ENCODE measurements at regions not wholly inside any gene's neighbourhood (a gene's known extent, or its start where the extent isn't known, plus 50 kb on each side); places are given as distances from the start of the nearest gene placed in this dataset.
"Not testable (repeated sequence)": the region's sequence is repeated elsewhere in the genome, so short reads cannot be mapped to it uniquely, and the experiment has no call there.

DNA sequence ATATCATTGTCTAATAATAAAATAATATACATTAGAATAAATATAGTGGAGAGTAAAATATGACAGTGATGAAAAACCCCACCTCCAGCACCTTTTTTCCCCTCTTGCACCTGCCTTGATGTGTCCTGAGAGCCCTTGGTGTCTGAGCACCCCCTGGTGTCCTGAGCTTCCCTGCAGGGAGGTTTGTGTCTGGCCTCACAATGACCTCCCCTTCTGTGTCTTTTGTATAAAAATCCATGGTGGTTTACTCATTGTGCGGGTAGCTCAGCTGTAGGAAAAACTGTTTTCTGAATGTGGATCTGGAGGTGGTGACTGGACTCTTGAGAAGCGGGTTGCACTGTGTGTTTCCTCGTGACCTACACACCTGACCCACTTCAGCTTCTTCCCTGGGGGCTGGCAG, 636.9 kb downstream of the TMEM121 start:
- H3K9me3 Mint-ChIP-seq (ENCODE audit: unreplicated experiment): no peaks in the 10 kb centered on the region
- ChIA-PET CTCF (no interaction called here), POLR2A (no interaction called here)
- no peaks in the 10 kb centered on the region for H3K36me3 ChIP-seq (ENCODE audit: control insufficient read depth, insufficient read depth, low read length)
- H3K9me3 ChIP-seq: no peaks in the 10 kb centered on the region
- H3K4me1 Mint-ChIP-seq (ENCODE audit: low read depth, unreplicated experiment): no peaks in the 10 kb centered on the region
- peaks cover 6% of the 10 kb centered on the region for H3K36me3 Mint-ChIP-seq (ENCODE audit: insufficient read depth, unreplicated experiment)
- no peaks in the 10 kb centered on the region for H3K27me3 Mint-ChIP-seq (ENCODE audit: insufficient read depth, unreplicated experiment)
- no peak overlapping the region for H3K4me3 Mint-ChIP-seq (ENCODE audit: unreplicated experiment)
- no peaks in the 10 kb centered on the region for H3K27me3 ChIP-seq (replicated peaks; ENCODE audit: control insufficient read depth, insufficient read depth, low read length)
- DNase-seq: no peak
- no peaks in the 10 kb centered on the region for H3K4me1 ChIP-seq
- intact Hi-C loops (cut with micrococcal nuclease; ENCODE audit: unreplicated experiment): no loop called here
- TF ChIP-seq, protein P1, sequence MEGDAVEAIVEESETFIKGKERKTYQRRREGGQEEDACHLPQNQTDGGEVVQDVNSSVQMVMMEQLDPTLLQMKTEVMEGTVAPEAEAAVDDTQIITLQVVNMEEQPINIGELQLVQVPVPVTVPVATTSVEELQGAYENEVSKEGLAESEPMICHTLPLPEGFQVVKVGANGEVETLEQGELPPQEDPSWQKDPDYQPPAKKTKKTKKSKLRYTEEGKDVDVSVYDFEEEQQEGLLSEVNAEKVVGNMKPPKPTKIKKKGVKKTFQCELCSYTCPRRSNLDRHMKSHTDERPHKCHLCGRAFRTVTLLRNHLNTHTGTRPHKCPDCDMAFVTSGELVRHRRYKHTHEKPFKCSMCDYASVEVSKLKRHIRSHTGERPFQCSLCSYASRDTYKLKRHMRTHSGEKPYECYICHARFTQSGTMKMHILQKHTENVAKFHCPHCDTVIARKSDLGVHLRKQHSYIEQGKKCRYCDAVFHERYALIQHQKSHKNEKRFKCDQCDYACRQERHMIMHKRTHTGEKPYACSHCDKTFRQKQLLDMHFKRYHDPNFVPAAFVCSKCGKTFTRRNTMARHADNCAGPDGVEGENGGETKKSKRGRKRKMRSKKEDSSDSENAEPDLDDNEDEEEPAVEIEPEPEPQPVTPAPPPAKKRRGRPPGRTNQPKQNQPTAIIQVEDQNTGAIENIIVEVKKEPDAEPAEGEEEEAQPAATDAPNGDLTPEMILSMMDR (IDR thresholded peaks at IDR 0.05; ENCODE audit: insufficient read depth in 1 of 2, low read depth in 1 of 2, low read length in 1 of 2, severe bottlenecking in 1 of 2, unreplicated experiment in 1 of 2): no peak
- BruUV-seq (replicated peaks): no TSS peak
- no peak overlapping the region for H3K4me3 ChIP-seq (ENCODE audit: low read depth, low read length)
- H3K27ac Mint-ChIP-seq (ENCODE audit: unreplicated experiment): no peak overlapping the region

DNA sequence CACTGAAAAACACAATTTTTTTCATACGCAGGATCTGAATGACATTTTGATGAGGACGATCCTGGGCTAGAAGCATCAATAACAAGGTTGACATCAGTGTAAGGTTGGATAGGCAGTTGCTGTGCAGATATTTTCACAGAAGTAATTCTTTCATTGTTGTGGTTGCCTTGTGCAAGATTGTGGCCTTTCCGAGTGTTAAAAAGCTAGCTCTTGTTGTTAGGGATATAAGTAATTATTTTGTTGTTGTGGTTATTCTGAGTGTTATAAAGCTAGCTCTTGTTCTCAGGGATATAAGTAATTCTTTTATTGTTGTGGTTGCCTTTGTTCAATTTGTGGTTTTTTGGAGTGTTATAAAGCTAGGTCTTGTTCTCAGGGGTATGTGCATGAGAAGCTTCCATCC, 637.4 kb downstream of the TMEM121 start:
- H3K9me3 ChIP-seq; POLR2A ChIA-PET; H3K4me3 Mint-ChIP-seq (ENCODE audit: unreplicated experiment); DNase-seq; H3K4me3 ChIP-seq (ENCODE audit: low read depth, low read length); H3K4me1 Mint-ChIP-seq (ENCODE audit: low read depth, unreplicated experiment); H3K36me3 Mint-ChIP-seq (ENCODE audit: insufficient read depth, unreplicated experiment); CTCF ChIA-PET; H3K4me1 ChIP-seq; BruUV-seq (replicated peaks); intact Hi-C loops (cut with micrococcal nuclease; ENCODE audit: unreplicated experiment); H3K36me3 ChIP-seq (ENCODE audit: control insufficient read depth, insufficient read depth, low read length); H3K27me3 Mint-ChIP-seq (ENCODE audit: insufficient read depth, unreplicated experiment); H3K9me3 Mint-ChIP-seq (ENCODE audit: unreplicated experiment); H3K27me3 ChIP-seq (replicated peaks; ENCODE audit: control insufficient read depth, insufficient read depth, low read length); H3K27ac Mint-ChIP-seq (ENCODE audit: unreplicated experiment): not testable (repeated sequence)

DNA sequence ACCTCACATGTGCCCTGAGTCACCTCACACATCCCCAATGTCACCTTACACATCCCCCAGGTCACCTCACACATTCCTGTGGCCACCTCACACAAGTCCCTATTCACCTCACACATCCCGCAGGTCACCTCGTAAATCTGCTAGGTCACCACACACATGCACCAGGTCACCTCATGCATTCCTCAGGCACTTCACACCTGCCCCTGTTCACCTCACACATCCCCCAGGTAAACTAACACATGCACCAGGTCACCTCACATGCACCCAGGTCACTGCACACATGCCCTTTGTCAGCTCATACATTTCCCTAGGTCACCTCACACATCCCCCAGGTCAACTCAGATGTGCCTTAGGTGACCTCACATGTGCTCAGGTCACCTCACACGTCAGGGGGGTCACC, 639.8 kb downstream of the TMEM121 start:
- intact Hi-C loops (cut with micrococcal nuclease; ENCODE audit: unreplicated experiment): no loop called here
- H3K36me3 Mint-ChIP-seq (ENCODE audit: insufficient read depth, unreplicated experiment): peaks cover 6% of the 10 kb centered on the region

More for the DNA sequence above, 639.8 kb downstream of the TMEM121 start:
- ChIA-PET CTCF (no interaction called here), POLR2A (interaction anchor here (0.6 kb wide), 1 partner anchor 41 kb away, joined by 3 read pairs; no protein-coding TSS in a partner anchor)
- no peak overlapping the region for H3K4me3 ChIP-seq (ENCODE audit: low read depth, low read length)
- no peaks in the 10 kb centered on the region for H3K4me1 ChIP-seq
- no peak overlapping the region for H3K4me3 Mint-ChIP-seq (ENCODE audit: unreplicated experiment)
- peak overlapping the region; percentile 57 for H3K27ac Mint-ChIP-seq (ENCODE audit: unreplicated experiment)
- peaks cover 7% of the 10 kb centered on the region for H3K9me3 Mint-ChIP-seq (ENCODE audit: unreplicated experiment)
- TF ChIP-seq, protein P1 (IDR thresholded peaks at IDR 0.05; ENCODE audit: insufficient read depth in 1 of 2, low read depth in 1 of 2, low read length in 1 of 2, severe bottlenecking in 1 of 2, unreplicated experiment in 1 of 2): no peak
- no TSS peak for BruUV-seq (replicated peaks)
- H3K36me3 ChIP-seq (ENCODE audit: control insufficient read depth, insufficient read depth, low read length): no peaks in the 10 kb centered on the region
- H3K9me3 ChIP-seq: no peaks in the 10 kb centered on the region
- no peaks in the 10 kb centered on the region for H3K4me1 Mint-ChIP-seq (ENCODE audit: low read depth, unreplicated experiment)
- H3K27me3 ChIP-seq (replicated peaks; ENCODE audit: control insufficient read depth, insufficient read depth, low read length): no peaks in the 10 kb centered on the region
- DNase-seq: no peak
- H3K27me3 Mint-ChIP-seq (ENCODE audit: insufficient read depth, unreplicated experiment): no peaks in the 10 kb centered on the region
